Germinal center (tissue), 1 donor: ENCODE measurements at regions not wholly inside any gene's neighbourhood (a gene's known extent, or its start where the extent isn't known, plus 50 kb on each side); places are given as distances from the start of the nearest gene placed in this dataset.
"Not testable (repeated sequence)": the region's sequence is repeated elsewhere in the genome, so short reads cannot be mapped to it uniquely, and the experiment has no call there.

Source experiments
- DNase-seq: peaks from one replicate; pipeline ENCODE4 v3.0.0; 2012; ENCODE audit warnings: mixed read lengths, low spot score

GRCh38 chr7:142500366-142500765 is 242.5 kb upstream of the PRSS58 start:
- no peak for DNase-seq

- DNase-seq = no peak
Observed at GRCh38 chr7:142499635-142500034, 241.8 kb upstream of the PRSS58 start.

GRCh38 chr7:142498364-142498763 is 240.5 kb upstream of the PRSS58 start:
- DNase-seq = no peak

GRCh38 chr7:142496545-142496991 is 238.7 kb upstream of the PRSS58 start:
- DNase-seq = peak; percentile 7

- not testable (repeated sequence) for DNase-seq
Observed at GRCh38 chr7:142495879-142496278, 238.0 kb upstream of the PRSS58 start.

- not testable (repeated sequence) for DNase-seq
Observed at GRCh38 chr7:142495301-142495700, 237.4 kb upstream of the PRSS58 start.

- no peak for DNase-seq
Observed at GRCh38 chr7:142494021-142494420, 236.2 kb upstream of the PRSS58 start.

- no peak for DNase-seq
Observed at GRCh38 chr7:142488842-142489241, 231.0 kb upstream of the PRSS58 start.

- no peak for DNase-seq
Observed at GRCh38 chr7:142488036-142488633, 230.3 kb upstream of the PRSS58 start.

GRCh38 chr7:142487565-142487964 is 229.7 kb upstream of the PRSS58 start:
- DNase-seq = not testable (repeated sequence)

GRCh38 chr7:142487124-142487523 is 229.3 kb upstream of the PRSS58 start:
- DNase-seq = no peak

GRCh38 chr7:142485617-142486226 is 227.9 kb upstream of the PRSS58 start:
- no peak for DNase-seq

- DNase-seq = no peak
Observed at GRCh38 chr7:142483659-142484317, 225.9 kb upstream of the PRSS58 start.

GRCh38 chr7:142482891-142483658 is 225.2 kb upstream of the PRSS58 start:
- peak; percentile 16 for DNase-seq

GRCh38 chr7:142481548-142481947 is 223.7 kb upstream of the PRSS58 start:
- DNase-seq = no peak

GRCh38 chr7:142478479-142479220 is 220.8 kb upstream of the PRSS58 start:
- peak; percentile 20 for DNase-seq

- DNase-seq = not testable (repeated sequence)
Observed at GRCh38 chr7:142477801-142478200, 219.9 kb upstream of the PRSS58 start.

- no peak for DNase-seq
Observed at GRCh38 chr7:142477079-142477651, 219.3 kb upstream of the PRSS58 start.

- no peak for DNase-seq
Observed at GRCh38 chr7:142476077-142476476, 218.2 kb upstream of the PRSS58 start.

GRCh38 chr7:142471820-142472219 is 214.0 kb upstream of the PRSS58 start:
- DNase-seq = no peak

- no peak for DNase-seq
Observed at GRCh38 chr7:142470544-142470830, 212.6 kb upstream of the PRSS58 start.
